Type B pancreatic cell (in vitro differentiated cells): ENCODE measurements at regions not wholly inside any gene's neighbourhood (a gene's known extent, or its start where the extent isn't known, plus 50 kb on each side); places are given as distances from the start of the nearest gene placed in this dataset.

Experiments
- DNase-seq: peaks from one replicate; pipeline ENCODE4 v3.0.0; 2021; ENCODE audit warnings: mixed read lengths; ENCODE audit not compliant: unreplicated experiment; ENCODE audit errors: extremely low spot score
- H3K27ac Mint-ChIP-seq: 2 replicates; pipeline ENCODE4 v1.8.0; 2021; ENCODE audit warnings: mild to moderate bottlenecking, mixed read lengths
- H3K27me3 Mint-ChIP-seq: 2 replicates; pipeline ENCODE4 v1.8.0; 2021; ENCODE audit warnings: mixed read lengths
- H3K36me3 Mint-ChIP-seq: 2 replicates; pipeline ENCODE4 v1.8.0; 2021; ENCODE audit warnings: mixed read lengths
- H3K4me1 Mint-ChIP-seq: one replicate; pipeline ENCODE4 v1.8.0; 2021; ENCODE audit warnings: mixed read lengths; ENCODE audit not compliant: unreplicated experiment
- H3K4me3 Mint-ChIP-seq: 2 replicates; pipeline ENCODE4 v1.8.0; 2021; ENCODE audit warnings: mild to moderate bottlenecking, mixed read lengths
- H3K9me3 Mint-ChIP-seq: 2 replicates; pipeline ENCODE4 v1.8.0; 2021; ENCODE audit warnings: mixed read lengths
- TF ChIP-seq, protein P1 (sequence below): fragments of 200-600 bp; sonication (generic); conservative IDR thresholded peaks from 2 replicates; pipeline ENCODE4 v1.5.0; 2021; ENCODE audit warnings: antibody characterized with exemption, mild to moderate bottlenecking

GRCh38 chr12:115255257-115255656 lies 571.3 kb upstream of the TBX3 start:
- no peak for DNase-seq
- peaks cover 6% of the 10 kb centered on the region for H3K4me1 Mint-ChIP-seq

DNA sequence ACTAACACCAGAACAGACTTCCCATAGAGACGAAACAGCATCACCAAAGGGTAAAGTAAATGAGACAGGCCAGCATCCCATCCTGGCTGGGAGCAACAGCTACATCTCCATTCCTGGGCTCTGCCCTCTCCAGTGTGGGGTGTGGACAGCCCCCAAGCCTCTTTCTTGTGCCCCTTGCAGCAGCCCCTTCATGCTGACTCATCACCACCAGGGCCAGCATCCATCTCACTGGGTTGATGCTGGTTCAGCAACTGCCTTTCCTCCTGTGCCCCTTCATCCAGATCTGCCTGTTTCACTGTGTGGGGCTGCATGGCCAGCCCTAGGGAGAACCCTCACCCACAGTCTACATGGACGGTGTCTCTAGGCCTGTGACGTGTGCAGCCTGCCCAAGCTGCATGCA lies 569.1 kb upstream of the TBX3 start:
- no peaks in the 10 kb centered on the region for H3K36me3 Mint-ChIP-seq
- peaks cover 10% of the 10 kb centered on the region for H3K4me1 Mint-ChIP-seq
- H3K27me3 Mint-ChIP-seq, result no peaks in the 10 kb centered on the region
- no peak for DNase-seq
- no peak overlapping the region for H3K27ac Mint-ChIP-seq
- H3K9me3 Mint-ChIP-seq, result peaks cover 6% of the 10 kb centered on the region
- no peak overlapping the region for H3K4me3 Mint-ChIP-seq
- TF ChIP-seq, protein P1, sequence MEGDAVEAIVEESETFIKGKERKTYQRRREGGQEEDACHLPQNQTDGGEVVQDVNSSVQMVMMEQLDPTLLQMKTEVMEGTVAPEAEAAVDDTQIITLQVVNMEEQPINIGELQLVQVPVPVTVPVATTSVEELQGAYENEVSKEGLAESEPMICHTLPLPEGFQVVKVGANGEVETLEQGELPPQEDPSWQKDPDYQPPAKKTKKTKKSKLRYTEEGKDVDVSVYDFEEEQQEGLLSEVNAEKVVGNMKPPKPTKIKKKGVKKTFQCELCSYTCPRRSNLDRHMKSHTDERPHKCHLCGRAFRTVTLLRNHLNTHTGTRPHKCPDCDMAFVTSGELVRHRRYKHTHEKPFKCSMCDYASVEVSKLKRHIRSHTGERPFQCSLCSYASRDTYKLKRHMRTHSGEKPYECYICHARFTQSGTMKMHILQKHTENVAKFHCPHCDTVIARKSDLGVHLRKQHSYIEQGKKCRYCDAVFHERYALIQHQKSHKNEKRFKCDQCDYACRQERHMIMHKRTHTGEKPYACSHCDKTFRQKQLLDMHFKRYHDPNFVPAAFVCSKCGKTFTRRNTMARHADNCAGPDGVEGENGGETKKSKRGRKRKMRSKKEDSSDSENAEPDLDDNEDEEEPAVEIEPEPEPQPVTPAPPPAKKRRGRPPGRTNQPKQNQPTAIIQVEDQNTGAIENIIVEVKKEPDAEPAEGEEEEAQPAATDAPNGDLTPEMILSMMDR, result no peak

More at GRCh38 chr12:115255257-115255656, 571.3 kb upstream of the TBX3 start:
- H3K4me3 Mint-ChIP-seq, result no peak overlapping the region
- H3K27ac Mint-ChIP-seq, result no peak overlapping the region
- no peaks in the 10 kb centered on the region for H3K36me3 Mint-ChIP-seq
- TF ChIP-seq, protein P1, result no peak
- no peaks in the 10 kb centered on the region for H3K9me3 Mint-ChIP-seq
- H3K27me3 Mint-ChIP-seq, result no peaks in the 10 kb centered on the region

DNA sequence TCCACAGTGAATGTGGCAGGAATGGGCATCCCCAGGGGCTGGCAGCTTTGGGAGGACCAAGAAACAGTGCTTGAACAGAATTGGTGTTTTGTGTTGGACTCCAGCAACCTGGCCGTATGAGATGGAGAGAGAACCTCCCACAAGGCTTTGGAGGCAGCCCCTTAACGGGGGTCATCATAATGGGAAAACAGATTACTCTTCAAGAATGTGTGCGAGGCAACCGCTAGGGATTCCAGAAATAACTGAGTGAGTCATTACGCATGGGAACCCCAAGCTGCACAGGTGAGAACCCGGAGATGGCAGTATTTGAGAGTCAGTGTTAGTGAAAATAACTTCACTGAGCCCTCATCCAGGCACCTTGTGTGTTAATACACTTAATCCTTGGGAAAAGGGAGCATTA lies 567.8 kb upstream of the TBX3 start:
- TF ChIP-seq, protein P1, result no peak
- Mint-ChIP-seq H3K9me3 (peaks cover 6% of the 10 kb centered on the region), H3K4me3 (no peak overlapping the region), H3K27ac (no peak overlapping the region), H3K4me1 (peaks cover 13% of the 10 kb centered on the region), H3K27me3 (no peaks in the 10 kb centered on the region), H3K36me3 (no peaks in the 10 kb centered on the region)
- no peak for DNase-seq

DNA sequence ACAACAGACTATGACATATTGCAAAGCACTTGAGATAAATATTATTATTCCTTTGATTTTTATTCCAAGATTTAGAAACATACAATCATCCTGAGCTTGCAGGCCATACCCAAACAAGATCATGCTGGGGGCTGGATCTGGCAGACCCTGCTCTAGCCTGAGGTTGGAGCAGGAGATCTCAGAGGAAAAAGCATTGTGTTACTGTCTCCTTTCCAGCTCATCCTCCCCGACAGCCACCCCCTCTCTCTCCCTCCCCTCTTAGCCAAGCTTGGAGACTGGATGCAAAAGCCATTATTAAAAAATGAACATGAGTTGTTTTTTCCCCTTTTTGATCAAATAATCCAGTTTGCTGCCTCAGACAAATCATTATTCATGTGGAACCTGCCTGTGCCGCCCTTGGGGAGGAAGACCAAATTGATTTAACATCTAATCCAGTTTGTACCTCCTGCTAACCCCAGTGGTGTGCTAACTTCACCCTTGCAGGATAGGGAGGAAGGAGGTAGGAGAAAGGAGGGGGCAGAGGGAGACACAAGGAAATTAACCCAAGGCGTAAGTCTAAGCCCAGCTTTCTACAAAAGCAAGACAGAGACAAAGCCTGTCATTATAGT lies 565.8 kb upstream of the TBX3 start:
- Mint-ChIP-seq H3K36me3 (no peaks in the 10 kb centered on the region), H3K27ac (no peak overlapping the region), H3K9me3 (peaks cover 6% of the 10 kb centered on the region), H3K4me1 (peaks cover 13% of the 10 kb centered on the region), H3K4me3 (no peak overlapping the region), H3K27me3 (no peaks in the 10 kb centered on the region)
- TF ChIP-seq, protein P1, result no peak
- no peak for DNase-seq

- no peak for DNase-seq
- TF ChIP-seq, protein P1, result no peak
- H3K4me1 Mint-ChIP-seq, result peaks cover 7% of the 10 kb centered on the region
- peaks cover 3% of the 10 kb centered on the region for H3K27me3 Mint-ChIP-seq
- H3K4me3 Mint-ChIP-seq, result no peak overlapping the region
- peaks cover 6% of the 10 kb centered on the region for H3K9me3 Mint-ChIP-seq
- H3K27ac Mint-ChIP-seq, result no peak overlapping the region
- no peaks in the 10 kb centered on the region for H3K36me3 Mint-ChIP-seq
Observed at GRCh38 chr12:115245020-115245419, 561.0 kb upstream of the TBX3 start.
